ENCODE measurements at regions not wholly inside any gene's neighbourhood (a gene's known extent, or its start where the extent isn't known, plus 50 kb on each side); places are given as distances from the start of the nearest gene placed in this dataset.

- Histone ChIP-seq H3K4me3 (replicated peaks in 1 of 3; ENCODE audit: insufficient read depth in 1 of 3, low read depth in 2 of 3, low read length in 3 of 3) (no peak overlapping the region), H4K20me1 (ENCODE audit: insufficient read depth, low read length) (no peaks in the 10 kb centered on the region), H3K79me2 (ENCODE audit: insufficient read depth, low read length) (no peaks in the 10 kb centered on the region), H3K36me3 (replicated peaks in 1 of 2; ENCODE audit: control insufficient read depth in 1 of 2, insufficient read depth in 2 of 2, low read length in 2 of 2) (no peaks in the 10 kb centered on the region), H3K9ac (ENCODE audit: insufficient read depth, low read depth, low read length) (no peak overlapping the region), H3K9me3 (ENCODE audit: low read length) (no peaks in the 10 kb centered on the region), H3K4me1 (ENCODE audit: insufficient read depth, low read length) (no peaks in the 10 kb centered on the region), H3K27ac (ENCODE audit: extremely low read length, insufficient read depth, low read length) (no peak overlapping the region), H3K4me2 (ENCODE audit: low read depth, low read length) (no peak overlapping the region), H2AFZ (ENCODE audit: low read length) (no peak overlapping the region), H3K27me3 (ENCODE audit: control insufficient read depth in 1 of 2, insufficient read depth in 2 of 2, low read length in 2 of 2) (no peaks in the 10 kb centered on the region)
- ChIA-PET POLR2A (no interaction called here), CTCF (ENCODE audit: low intra/inter-chr PET ratio, low total read pairs) (no interaction called here)
- no TSS peak for BruUV-seq (replicated peaks)
- no peak for ATAC-seq
- FAIRE-seq, result no peak
- in situ Hi-C loops (cut with HindIII; ENCODE audit: extremely low pct_ligation_motif_present, low pct_unique_long_range_greater_than_20kb), result no loop called here
- WGBS (ENCODE audit: low lambda C conversion rate), result 32% methylated on average over 7 of the region's 7 CpGs
- DNase-seq (ENCODE audit: low spot score), result no peak
- TF ChIP-seq SAFB2 (CRISPR knock-in tag; IDR thresholded peaks at IDR 0.05; ENCODE audit: borderline replicate concordance, low read depth), result no peak
- no peak for TF ChIP-seq GPBP1L1 (CRISPR knock-in tag; IDR thresholded peaks at IDR 0.05)
- TF ChIP-seq ADNP (CRISPR knock-in tag; IDR thresholded peaks at IDR 0.05), result no peak
- no peak for TF ChIP-seq SP140L (CRISPR knock-in tag; IDR thresholded peaks at IDR 0.05; ENCODE audit: borderline replicate concordance)
- TF ChIP-seq ZNF546 (CRISPR knock-in tag; conservative IDR thresholded peaks at IDR 0.05), result no peak
- no peak for TF ChIP-seq BRCA1 (CRISPR knock-in tag; IDR thresholded peaks at IDR 0.05)
- no peak for TF ChIP-seq ZBTB43 (CRISPR knock-in tag; conservative IDR thresholded peaks at IDR 0.05)
- TF ChIP-seq POGK (CRISPR knock-in tag; conservative IDR thresholded peaks at IDR 0.05), result no peak
- TF ChIP-seq POLR2G (IDR thresholded peaks at IDR 0.05; ENCODE audit: low read depth, low read length), result no peak
- no peak for TF ChIP-seq ELF1 (CRISPR knock-in tag; IDR thresholded peaks at IDR 0.05)
- TF ChIP-seq TRAFD1 (CRISPR knock-in tag; IDR thresholded peaks at IDR 0.05; ENCODE audit: borderline replicate concordance), result no peak
- no peak for TF ChIP-seq THRA (CRISPR knock-in tag; IDR thresholded peaks at IDR 0.05; ENCODE audit: borderline replicate concordance)
- no peak for TF ChIP-seq EHMT2 (IDR thresholded peaks at IDR 0.05; ENCODE audit: borderline replicate concordance, low read depth, low read length)
- TF ChIP-seq ZNF44 (CRISPR knock-in tag; IDR thresholded peaks at IDR 0.05), result no peak
- no peak for TF ChIP-seq PRMT3 (CRISPR knock-in tag; IDR thresholded peaks at IDR 0.05; ENCODE audit: borderline replicate concordance, low read depth)
- no peak for TF ChIP-seq GTF2F1 (IDR thresholded peaks at IDR 0.05; ENCODE audit: low read length)
- intact Hi-C loops (cut with micrococcal nuclease; ENCODE audit: unreplicated experiment), result no loop called here
Measured at GRCh38 chrX:3231766-3232165, 114.7 kb downstream of the MXRA5 start.
